COLO668 (cell line): ENCODE measurements at regions not wholly inside any gene's neighbourhood (a gene's known extent, or its start where the extent isn't known, plus 50 kb on each side); places are given as distances from the start of the nearest gene placed in this dataset.

Experiments
- DNase-seq: peaks from one replicate; lab custom pipeline; 2025; ENCODE audit not compliant: unreplicated experiment; lab: John Stamatoyannopoulos, UW

- DNase-seq: no peak
Observed at GRCh38 chr7:22589641-22590201, 89.7 kb upstream of the STEAP1B start.

GRCh38 chr7:22588351-22588750 is 88.4 kb upstream of the STEAP1B start:
- no peak for DNase-seq

GRCh38 chr7:22587322-22587721 is 87.3 kb upstream of the STEAP1B start:
- no peak for DNase-seq

- DNase-seq: no peak
Observed at GRCh38 chr7:22586786-22587140, 86.8 kb upstream of the STEAP1B start.

GRCh38 chr7:22586101-22586785 is 86.3 kb upstream of the STEAP1B start:
- DNase-seq: no peak

GRCh38 chr7:22584179-22584578 is 84.2 kb upstream of the STEAP1B start:
- DNase-seq: no peak

GRCh38 chr7:22582863-22583622 is 83.1 kb upstream of the STEAP1B start:
- no peak for DNase-seq

GRCh38 chr7:22581099-22581498 is 81.1 kb upstream of the STEAP1B start:
- DNase-seq: no peak

GRCh38 chr7:22579961-22580360 is 80.0 kb upstream of the STEAP1B start:
- no peak for DNase-seq

GRCh38 chr7:22578007-22578733 is 78.2 kb upstream of the STEAP1B start:
- no peak for DNase-seq

GRCh38 chr7:22577470-22578001 is 77.5 kb upstream of the STEAP1B start:
- no peak for DNase-seq

- DNase-seq: no peak
Observed at GRCh38 chr7:22576612-22577469, 76.9 kb upstream of the STEAP1B start.

GRCh38 chr7:22574754-22575520 is 74.9 kb upstream of the STEAP1B start:
- DNase-seq: no peak

GRCh38 chr7:22572937-22573336 is 72.9 kb upstream of the STEAP1B start:
- no peak for DNase-seq

GRCh38 chr7:22572292-22572691 is 72.3 kb upstream of the STEAP1B start:
- DNase-seq: no peak

- DNase-seq: no peak
Observed at GRCh38 chr7:22571766-22572165, 71.8 kb upstream of the STEAP1B start.

- no peak for DNase-seq
Observed at GRCh38 chr7:22569586-22570321, 69.8 kb upstream of the STEAP1B start.

GRCh38 chr7:22566592-22566991 is 66.6 kb upstream of the STEAP1B start:
- no peak for DNase-seq

GRCh38 chr7:22566176-22566575 is 66.2 kb upstream of the STEAP1B start:
- no peak for DNase-seq
